ENCODE measurements at regions not wholly inside any gene's neighbourhood (a gene's known extent, or its start where the extent isn't known, plus 50 kb on each side); places are given as distances from the start of the nearest gene placed in this dataset.
A peak's percentile ranks its signal among the peaks of the same experiment; 100 is the strongest.

GRCh38 chr20:12891643-12892042 lies 117.1 kb upstream of the SPTLC3 start:
- DNase-seq (ENCODE audit: low spot score): no peak

DNA sequence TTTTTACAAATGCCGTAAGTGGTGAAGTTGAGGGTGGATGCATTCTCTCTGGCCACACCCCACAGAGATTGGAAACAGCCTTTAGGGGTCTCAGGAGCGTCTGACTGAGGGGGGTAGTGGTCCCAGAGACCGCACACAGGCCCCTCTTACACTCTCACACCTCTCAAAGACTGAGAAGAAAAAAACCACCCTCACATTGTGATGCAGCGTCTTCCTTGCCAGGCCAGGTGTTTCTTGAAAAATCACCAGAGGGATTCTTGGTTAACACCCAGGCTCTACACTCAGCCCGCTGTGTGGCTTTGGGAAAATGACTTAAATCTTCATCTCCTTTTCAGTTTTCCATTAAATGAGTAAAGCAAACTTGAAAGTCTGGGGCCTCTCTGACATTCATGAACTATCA lies 115.8 kb upstream of the SPTLC3 start:
- no peak for DNase-seq (ENCODE audit: low spot score)

- DNase-seq (ENCODE audit: low spot score): no peak
These were observed 115.1 kb upstream of the SPTLC3 start for GRCh38 chr20:12893653-12894052.

- no peak for DNase-seq (ENCODE audit: low spot score)
These were observed 114.7 kb upstream of the SPTLC3 start for GRCh38 chr20:12894089-12894488.

DNA sequence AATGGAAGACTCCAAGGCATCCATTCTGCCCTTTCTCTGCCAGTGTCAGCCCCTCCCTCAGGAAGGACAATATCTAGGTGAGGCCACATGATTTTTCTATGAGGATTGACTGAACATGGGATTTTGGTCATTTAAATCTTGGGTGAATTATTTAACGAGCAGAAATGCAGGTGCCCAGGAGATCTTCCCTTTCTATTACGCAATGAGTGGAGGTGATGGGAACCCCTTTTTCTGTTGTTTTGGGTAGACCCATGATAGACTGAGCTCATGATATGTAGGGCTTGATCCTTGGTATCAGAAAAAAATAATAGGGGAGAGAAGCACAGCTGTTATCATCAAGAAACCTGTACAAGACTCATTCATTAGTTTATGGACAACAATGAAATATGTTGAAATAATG lies 112.6 kb upstream of the SPTLC3 start:
- DNase-seq (ENCODE audit: low spot score): no peak

- DNase-seq (ENCODE audit: low spot score): no peak
These were observed 105.8 kb upstream of the SPTLC3 start for GRCh38 chr20:12902992-12903391.

DNA sequence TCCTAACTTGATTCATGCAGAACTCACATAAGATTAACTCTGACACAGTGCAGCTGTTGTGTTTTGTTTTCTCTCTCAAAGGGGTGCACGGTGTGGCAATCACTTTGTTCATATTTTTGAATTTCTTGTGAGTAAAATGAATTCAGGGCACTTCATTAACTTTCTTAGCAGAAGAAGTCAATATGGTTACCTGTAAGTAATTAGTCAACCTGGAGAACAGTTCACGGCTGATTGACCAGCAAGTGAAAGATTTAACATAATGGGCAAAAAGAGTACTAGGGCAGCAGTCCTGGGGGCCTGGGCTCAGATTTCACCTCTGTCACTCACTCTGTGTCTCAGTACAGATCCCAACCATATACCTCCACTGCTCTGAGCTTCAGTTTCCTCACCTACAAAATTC lies 102.4 kb upstream of the SPTLC3 start:
- no peak for DNase-seq (ENCODE audit: low spot score)

DNA sequence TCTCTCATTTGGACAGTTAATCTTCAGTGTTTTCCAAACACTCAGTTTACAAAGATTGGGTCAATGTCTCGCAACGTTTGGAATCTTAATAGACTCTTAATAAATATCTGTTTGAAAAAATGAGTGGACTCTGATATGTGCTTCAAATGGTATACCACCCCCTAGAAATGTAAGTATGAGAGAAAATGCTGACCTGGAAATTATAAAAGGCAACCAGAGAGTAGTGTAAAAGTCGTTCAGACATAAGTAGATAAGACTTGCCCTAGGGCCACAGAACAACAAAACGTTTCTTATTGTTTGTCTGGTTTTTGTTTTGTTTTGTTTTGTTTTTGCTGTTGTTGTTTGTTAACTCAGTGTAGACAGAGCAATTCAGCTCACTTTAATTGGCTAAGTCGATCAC lies 97.4 kb upstream of the SPTLC3 start:
- no peak for DNase-seq (ENCODE audit: low spot score)

- DNase-seq (ENCODE audit: low spot score): no peak
These were observed 94.9 kb upstream of the SPTLC3 start for GRCh38 chr20:12913781-12914443.

GRCh38 chr20:12914804-12915203 lies 94.0 kb upstream of the SPTLC3 start:
- no peak for DNase-seq (ENCODE audit: low spot score)

DNA sequence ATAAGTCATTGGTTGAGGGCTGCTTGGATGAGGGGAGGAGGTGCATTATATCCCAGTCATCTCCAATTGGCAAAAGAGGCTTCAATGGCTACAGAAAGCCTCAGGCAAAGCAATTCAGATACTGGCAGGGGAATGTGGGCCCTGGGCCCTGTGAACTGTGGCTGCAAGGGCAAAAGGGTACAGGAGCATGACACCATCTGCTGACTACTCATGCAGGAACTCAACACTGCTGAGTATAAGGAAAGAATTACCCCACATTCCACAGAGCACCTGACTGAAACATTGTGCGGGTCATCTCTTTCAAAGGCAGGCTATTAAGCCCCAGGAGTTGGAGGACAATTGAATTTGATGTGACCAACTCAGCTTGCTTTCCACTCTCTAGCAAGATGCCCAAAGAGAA lies 92.1 kb upstream of the SPTLC3 start:
- no peak for DNase-seq (ENCODE audit: low spot score)

GRCh38 chr20:12924126-12924525 lies 84.6 kb upstream of the SPTLC3 start:
- DNase-seq (ENCODE audit: low spot score): no peak

- DNase-seq (ENCODE audit: low spot score): peak; percentile 81
These were observed 83.5 kb upstream of the SPTLC3 start for GRCh38 chr20:12925210-12925755.

DNA sequence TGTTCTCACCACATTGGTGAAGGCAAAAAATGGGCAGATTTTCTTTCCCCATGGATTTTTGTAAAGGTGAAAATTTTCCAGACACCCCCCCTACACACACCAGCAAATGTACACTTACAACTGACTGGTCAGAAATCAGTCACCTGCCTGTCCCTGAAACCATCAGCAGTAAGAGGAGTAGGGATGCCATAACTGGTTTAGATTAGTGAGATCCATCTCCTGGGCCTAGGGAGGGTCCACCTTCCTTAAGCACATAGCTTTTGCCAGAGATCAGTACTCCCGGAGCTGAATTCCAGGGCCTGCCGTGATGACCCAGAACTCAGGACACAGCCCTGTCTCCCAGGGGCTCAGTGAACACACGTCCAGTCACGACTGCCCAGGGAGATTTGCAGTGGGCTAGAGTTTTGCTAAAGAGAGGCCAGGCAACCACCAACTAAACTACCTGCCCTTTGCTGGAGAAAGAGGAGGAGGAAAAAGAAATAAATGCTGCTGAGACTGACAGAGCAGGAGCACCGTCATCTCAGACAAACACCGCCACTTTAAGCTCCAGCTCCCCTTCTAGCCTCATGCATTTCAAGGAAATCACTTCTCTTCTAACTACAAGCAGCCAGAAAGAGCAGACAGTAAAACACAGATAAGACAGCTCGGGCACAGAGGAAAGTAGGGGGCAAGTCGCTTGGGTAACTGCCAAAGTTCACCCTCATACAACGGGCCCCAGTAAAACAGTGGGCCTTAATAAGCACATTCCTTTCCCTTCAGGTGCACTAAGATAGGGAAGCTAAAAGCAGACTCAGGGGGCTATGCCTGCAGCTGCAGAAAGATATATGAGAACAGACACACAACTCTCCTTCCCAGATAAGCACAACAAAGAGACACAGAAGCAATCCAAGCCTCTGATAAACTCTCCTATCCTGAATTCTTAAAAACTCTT lies 82.6 kb upstream of the SPTLC3 start:
- no peak for DNase-seq (ENCODE audit: low spot score)

DNA sequence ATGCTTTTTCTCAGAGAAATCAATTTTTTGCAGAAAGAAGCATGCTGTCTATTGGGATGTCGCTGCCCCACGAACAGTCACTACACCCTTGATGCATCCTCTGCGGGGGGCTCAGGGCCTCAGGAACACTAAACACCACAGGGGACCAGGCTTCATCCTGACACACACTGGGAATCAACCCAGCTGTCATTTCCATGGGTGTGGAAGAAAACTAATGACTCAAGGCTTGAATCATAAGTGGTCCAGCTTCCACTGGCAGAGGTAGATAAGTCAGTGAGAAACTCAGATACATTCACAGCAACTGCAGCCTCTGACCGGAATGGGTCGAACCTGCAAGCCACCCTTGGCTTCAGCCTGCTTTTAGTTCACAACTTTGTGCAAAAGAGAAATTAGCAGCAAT lies 81.3 kb upstream of the SPTLC3 start:
- DNase-seq (ENCODE audit: low spot score): no peak

GRCh38 chr20:12928358-12928754 lies 80.4 kb upstream of the SPTLC3 start:
- DNase-seq (ENCODE audit: low spot score): no peak

GRCh38 chr20:12928755-12929401 lies 79.9 kb upstream of the SPTLC3 start:
- DNase-seq (ENCODE audit: low spot score): peak; percentile 20

GRCh38 chr20:12936020-12936419 lies 72.8 kb upstream of the SPTLC3 start:
- no peak for DNase-seq (ENCODE audit: low spot score)

DNA sequence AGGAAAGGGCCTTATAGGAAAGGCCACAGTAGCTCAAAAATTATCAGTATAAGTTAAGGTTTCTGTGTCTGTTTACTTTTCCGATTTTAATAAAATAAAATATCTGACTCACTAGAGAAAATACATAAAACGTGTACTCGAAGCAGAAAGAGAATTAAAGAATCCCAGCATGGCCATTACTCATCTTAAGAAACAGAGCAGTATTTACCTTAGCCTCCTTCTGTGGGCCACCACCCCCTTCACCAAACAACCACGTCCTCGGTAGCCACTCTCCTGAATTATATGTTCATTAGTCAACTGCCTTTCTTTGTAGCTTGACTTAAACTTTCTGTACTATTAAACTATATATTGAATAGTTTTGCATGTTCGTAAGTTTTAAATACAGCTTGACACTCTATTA lies 72.2 kb upstream of the SPTLC3 start:
- DNase-seq (ENCODE audit: low spot score): no peak

- no peak for DNase-seq (ENCODE audit: low spot score)
These were observed 67.7 kb upstream of the SPTLC3 start for GRCh38 chr20:12941025-12941424.

DNA sequence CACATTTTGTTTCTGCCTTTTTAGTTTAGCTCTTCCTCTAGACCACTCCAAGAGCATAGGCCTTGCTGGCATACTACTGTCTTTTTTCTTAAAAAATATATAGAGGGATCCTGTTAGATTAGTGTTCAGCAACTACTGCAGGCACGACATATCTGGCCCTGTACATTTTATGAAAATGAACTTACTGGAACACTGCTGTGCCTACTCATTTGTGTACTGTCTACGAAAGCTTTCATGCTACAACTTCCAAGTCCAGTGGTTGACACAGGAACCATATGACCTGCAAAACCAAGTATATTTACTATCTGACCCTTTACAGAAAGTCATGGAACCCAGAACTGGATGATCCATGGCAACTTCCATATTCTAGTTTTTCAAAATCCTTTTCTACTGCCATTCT lies 66.6 kb upstream of the SPTLC3 start:
- no peak for DNase-seq (ENCODE audit: low spot score)

DNA sequence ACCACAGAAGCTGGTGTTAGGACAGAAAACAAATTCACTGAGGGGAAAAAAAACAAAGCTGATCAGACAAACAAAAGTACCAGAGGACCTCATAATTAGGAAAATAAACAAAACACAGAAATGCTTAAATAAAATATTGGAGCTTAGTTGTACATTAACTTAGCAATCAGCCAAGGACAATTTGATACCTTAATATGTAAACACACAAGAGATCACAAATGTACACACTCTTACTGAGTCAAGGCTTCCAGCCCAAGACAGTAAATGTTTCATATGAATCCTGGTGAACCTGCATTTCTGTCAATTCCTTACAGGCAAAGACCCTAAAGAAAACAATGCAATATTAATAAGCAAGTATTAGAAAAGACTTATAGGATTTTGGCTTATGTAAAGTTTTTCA lies 62.0 kb upstream of the SPTLC3 start:
- DNase-seq (ENCODE audit: low spot score): no peak

DNA sequence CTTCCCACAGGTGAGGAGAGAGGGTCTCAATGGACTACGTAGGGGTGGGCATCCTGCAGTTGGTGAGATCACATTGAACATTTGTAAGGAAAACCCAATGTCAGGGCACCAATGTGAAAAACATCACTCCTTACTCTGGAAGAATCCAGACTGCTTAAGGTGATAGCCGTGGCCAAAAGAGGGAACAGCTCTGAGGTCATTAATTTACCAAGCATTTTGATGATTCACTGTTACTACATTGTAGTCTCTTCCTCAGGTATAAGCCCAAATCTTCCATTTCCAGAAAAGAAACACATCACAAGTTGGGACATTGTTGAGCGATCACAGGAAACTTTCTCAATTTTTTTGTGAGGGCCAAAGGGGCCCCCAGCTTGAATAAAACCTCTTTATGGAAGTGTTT lies 61.1 kb upstream of the SPTLC3 start:
- no peak for DNase-seq (ENCODE audit: low spot score)

All from LoVo (cell line).